ENCODE measurements at regions not wholly inside any gene's neighbourhood (a gene's known extent, or its start where the extent isn't known, plus 50 kb on each side); places are given as distances from the start of the nearest gene placed in this dataset.

GRCh38 chr9:13032585-13032984 lies 246.9 kb downstream of the MPDZ start:
- H3K4me1 ChIP-seq (ENCODE audit: control insufficient read depth, insufficient read depth, low read length), result no peaks in the 10 kb centered on the region
- ChIA-PET POLR2A (no interaction called here), CTCF (interaction anchor here (0.5 to 6.9 kb wide), 9 partner anchors 9 to 1658 kb away, joined by 3 to 84 read pairs (median 3); no protein-coding TSS in a partner anchor)
- no peak overlapping the region for H3K4me3 ChIP-seq (ENCODE audit: low read depth, low read length)
- H3K9me3 ChIP-seq (ENCODE audit: control insufficient read depth, insufficient read depth, low read depth, low read length), result no peaks in the 10 kb centered on the region
- no peaks in the 10 kb centered on the region for H3K36me3 ChIP-seq (ENCODE audit: control insufficient read depth in 2 of 2, insufficient read depth in 1 of 2, low read length in 2 of 2)
- no peak overlapping the region for H3K27ac ChIP-seq (ENCODE audit: extremely low read depth, low read depth, low read length)
- no peak for TF ChIP-seq FEZF1 (tag by site-specific recombination; IDR thresholded peaks at IDR 0.05)
- TF ChIP-seq MZF1 (tag by site-specific recombination; IDR thresholded peaks at IDR 0.05; ENCODE audit: borderline replicate concordance), result no peak
- no peak for TF ChIP-seq ZNF350 (tag by site-specific recombination; IDR thresholded peaks at IDR 0.05)
- TF ChIP-seq SP3 (tag by site-specific recombination; IDR thresholded peaks at IDR 0.05), result no peak
- TF ChIP-seq ZFHX2 (tag by site-specific recombination; conservative IDR thresholded peaks at IDR 0.05), result no peak
- no peak for TF ChIP-seq ZNF560 (tag by site-specific recombination; IDR thresholded peaks at IDR 0.05; ENCODE audit: borderline replicate concordance)
- no peak for TF ChIP-seq ZNF146 (tag by site-specific recombination; IDR thresholded peaks at IDR 0.05)
- no peak for TF ChIP-seq ZNF677 (tag by site-specific recombination; IDR thresholded peaks at IDR 0.05)
- no peak for TF ChIP-seq ZBTB49 (tag by site-specific recombination; IDR thresholded peaks at IDR 0.05; ENCODE audit: low read depth)
- TF ChIP-seq ZSCAN23 (tag by site-specific recombination; IDR thresholded peaks at IDR 0.05), result no peak
- TF ChIP-seq MYNN (tag by site-specific recombination; IDR thresholded peaks at IDR 0.05; ENCODE audit: borderline replicate concordance), result no peak
- no peak for TF ChIP-seq ZNF157 (tag by site-specific recombination; IDR thresholded peaks at IDR 0.05)
- no peak for TF ChIP-seq ZNF571 (tag by site-specific recombination; IDR thresholded peaks at IDR 0.05)
- no peak for TF ChIP-seq ZNF600 (tag by site-specific recombination; IDR thresholded peaks at IDR 0.05)
- no peak for TF ChIP-seq ZNF292 (tag by site-specific recombination; IDR thresholded peaks at IDR 0.05; ENCODE audit: borderline replicate concordance, low read depth)
- TF ChIP-seq HIC1 (tag by site-specific recombination; IDR thresholded peaks at IDR 0.05), result no peak
- TF ChIP-seq ZNF223 (tag by site-specific recombination; IDR thresholded peaks at IDR 0.05), result no peak
- TF ChIP-seq ZNF433 (tag by site-specific recombination; IDR thresholded peaks at IDR 0.05; ENCODE audit: low read depth), result no peak
- TF ChIP-seq ZNF10 (tag by site-specific recombination; IDR thresholded peaks at IDR 0.05), result no peak
- no peak for TF ChIP-seq PRDM10 (tag by site-specific recombination; IDR thresholded peaks at IDR 0.05)
